Endodermal cell (in vitro differentiated cells): ENCODE measurements at regions not wholly inside any gene's neighbourhood (a gene's known extent, or its start where the extent isn't known, plus 50 kb on each side); places are given as distances from the start of the nearest gene placed in this dataset.

ENCODE experiments used
- DNase-seq: peaks from one replicate; pipeline ENCODE4 v3.0.0-alpha.2; 2017
- H3K27ac ChIP-seq: 2 replicates; pipeline ENCODE4 v1.5.1; 2013; ENCODE audit warnings: mild to moderate bottlenecking, low read depth, low read length, moderate library complexity
- H3K27me3 ChIP-seq: 2 replicates; pipeline ENCODE4 v1.6.1; 2013; ENCODE audit warnings: mild to moderate bottlenecking, low read length, moderate library complexity; ENCODE audit not compliant: insufficient read depth, control insufficient read depth, poor library complexity, severe bottlenecking
- H3K36me3 ChIP-seq: 2 replicates; pipeline ENCODE4 v1.7.0; 2013; ENCODE audit warnings: mild to moderate bottlenecking, low read length, moderate library complexity; ENCODE audit not compliant: control insufficient read depth, insufficient read depth
- H3K4me1 ChIP-seq: one replicate; pipeline ENCODE4 v1.7.0; 2013; ENCODE audit warnings: low read length; ENCODE audit not compliant: control insufficient read depth, insufficient read depth
- H3K4me3 ChIP-seq: 2 replicates; pipeline ENCODE4 v1.5.1; 2013; ENCODE audit warnings: mild to moderate bottlenecking, low read length, moderate library complexity
- H3K9ac ChIP-seq: 2 replicates; pipeline ENCODE4 v1.6.1; 2013; ENCODE audit warnings: mild to moderate bottlenecking, low read length, moderate library complexity; ENCODE audit not compliant: poor library complexity, severe bottlenecking; ENCODE audit errors: extremely low read depth
- H3K9me3 ChIP-seq: 2 replicates; pipeline ENCODE4 v1.6.1; 2013; ENCODE audit warnings: mild to moderate bottlenecking, low read length, moderate library complexity; ENCODE audit not compliant: control insufficient read depth
- H3K27ac Mint-ChIP-seq: 2 replicates; pipeline ENCODE4 v1.8.0; 2020; ENCODE audit warnings: mixed read lengths
- H3K27me3 Mint-ChIP-seq: 2 replicates; pipeline ENCODE4 v1.8.0; 2021; ENCODE audit warnings: mild to moderate bottlenecking, mixed read lengths; ENCODE audit not compliant: insufficient read depth
- H3K36me3 Mint-ChIP-seq: 2 replicates; pipeline ENCODE4 v1.8.0; 2020; ENCODE audit warnings: low read depth, mixed read lengths
- H3K4me1 Mint-ChIP-seq: 2 replicates; pipeline ENCODE4 v1.8.0; 2020; ENCODE audit warnings: mixed read lengths
- H3K4me3 Mint-ChIP-seq: 2 replicates; pipeline ENCODE4 v1.8.0; 2020; ENCODE audit warnings: mild to moderate bottlenecking, moderate library complexity, mixed read lengths
- H3K9me3 Mint-ChIP-seq: 2 replicates; pipeline ENCODE4 v1.8.0; 2020; ENCODE audit warnings: mild to moderate bottlenecking, mixed read lengths
- CTCF ChIP-seq: fragments of 200-600 bp; sonication (generic); conservative IDR thresholded peaks from 2 replicates; pipeline ENCODE4 v1.5.0; 2021; ENCODE audit warnings: antibody characterized with exemption, mild to moderate bottlenecking
- WGBS, 2 experiments: methylation state at CpG; one replicate each; pipeline versions ENCODE4 v1.1.5 to v1.1.7; 2013; ENCODE audit warnings: missing lambda C conversion rate in 2 of 2, mixed read lengths in 1 of 2; ENCODE audit not compliant: insufficient coverage in 1 of 2, insufficient read length in 1 of 2; 5-methylcytosine and 5-hydroxymethylcytosine counted together

GRCh38 chr12:115260762-115261675, 577.0 kb upstream of the TBX3 start:
- Histone ChIP-seq H3K36me3 (no peaks in the 10 kb centered on the region), H3K4me3 (no peak overlapping the region), H3K9me3 (no peaks in the 10 kb centered on the region), H3K27ac (no peak overlapping the region), H3K27me3 (peaks cover 89% of the 10 kb centered on the region), H3K4me1 (no peaks in the 10 kb centered on the region), H3K9ac (no peak overlapping the region)
- Mint-ChIP-seq H3K4me3 (no peak overlapping the region), H3K36me3 (no peaks in the 10 kb centered on the region), H3K4me1 (peaks cover 26% of the 10 kb centered on the region), H3K27me3 (peaks cover 67% of the 10 kb centered on the region), H3K27ac (no peak overlapping the region), H3K9me3 (no peaks in the 10 kb centered on the region)
- 88 to 91% methylated on average over 4 to 7 of the region's 7 CpGs for WGBS, 2 experiments
- DNase-seq: no peak
- TF ChIP-seq CTCF: no peak

GRCh38 chr12:115259968-115260747, 576.2 kb upstream of the TBX3 start:
- no peaks in the 10 kb centered on the region for H3K36me3 Mint-ChIP-seq
- H3K27ac ChIP-seq: no peak overlapping the region
- no peaks in the 10 kb centered on the region for H3K9me3 ChIP-seq
- peaks cover 67% of the 10 kb centered on the region for H3K27me3 Mint-ChIP-seq
- no peak overlapping the region for H3K4me3 ChIP-seq
- 96% methylated on average over 4 of the region's 4 CpGs for WGBS, 2 experiments
- H3K27me3 ChIP-seq: peaks cover 89% of the 10 kb centered on the region
- no peak overlapping the region for H3K9ac ChIP-seq
- H3K4me3 Mint-ChIP-seq: no peak overlapping the region
- TF ChIP-seq CTCF: no peak
- peaks cover 31% of the 10 kb centered on the region for H3K4me1 Mint-ChIP-seq
- no peaks in the 10 kb centered on the region for H3K36me3 ChIP-seq
- no peaks in the 10 kb centered on the region for H3K9me3 Mint-ChIP-seq
- no peaks in the 10 kb centered on the region for H3K4me1 ChIP-seq
- no peak overlapping the region for H3K27ac Mint-ChIP-seq
- DNase-seq: no peak

- Histone ChIP-seq H3K9me3 (no peaks in the 10 kb centered on the region), H3K27me3 (peaks cover 86% of the 10 kb centered on the region), H3K36me3 (no peaks in the 10 kb centered on the region), H3K4me1 (no peaks in the 10 kb centered on the region), H3K27ac (no peak overlapping the region), H3K4me3 (no peak overlapping the region), H3K9ac (no peak overlapping the region)
- no peak for DNase-seq
- TF ChIP-seq CTCF: no peak
- Mint-ChIP-seq H3K36me3 (no peaks in the 10 kb centered on the region), H3K4me1 (peaks cover 27% of the 10 kb centered on the region), H3K4me3 (no peak overlapping the region), H3K27ac (no peak overlapping the region), H3K27me3 (peaks cover 68% of the 10 kb centered on the region), H3K9me3 (no peaks in the 10 kb centered on the region)
- 83 to 100% methylated on average over 2 of the region's 2 CpGs for WGBS, 2 experiments
Observed at GRCh38 chr12:115257791-115258190, 573.8 kb upstream of the TBX3 start.
